GM20000 (cell line): ENCODE measurements at regions not wholly inside any gene's neighbourhood (a gene's known extent, or its start where the extent isn't known, plus 50 kb on each side); places are given as distances from the start of the nearest gene placed in this dataset.

Experiments used
- DNase-seq: peaks from one replicate; pipeline ENCODE4 v3.0.0; 2012; ENCODE audit warnings: low spot score
- TF ChIP-seq, protein P1 (sequence below): IDR thresholded peaks from 2 replicates; pipeline ENCODE4 v1.5.1; 2012; ENCODE audit warnings: mild to moderate bottlenecking, control low read depth; ENCODE audit errors: extremely low read depth, missing control alignments

DNA sequence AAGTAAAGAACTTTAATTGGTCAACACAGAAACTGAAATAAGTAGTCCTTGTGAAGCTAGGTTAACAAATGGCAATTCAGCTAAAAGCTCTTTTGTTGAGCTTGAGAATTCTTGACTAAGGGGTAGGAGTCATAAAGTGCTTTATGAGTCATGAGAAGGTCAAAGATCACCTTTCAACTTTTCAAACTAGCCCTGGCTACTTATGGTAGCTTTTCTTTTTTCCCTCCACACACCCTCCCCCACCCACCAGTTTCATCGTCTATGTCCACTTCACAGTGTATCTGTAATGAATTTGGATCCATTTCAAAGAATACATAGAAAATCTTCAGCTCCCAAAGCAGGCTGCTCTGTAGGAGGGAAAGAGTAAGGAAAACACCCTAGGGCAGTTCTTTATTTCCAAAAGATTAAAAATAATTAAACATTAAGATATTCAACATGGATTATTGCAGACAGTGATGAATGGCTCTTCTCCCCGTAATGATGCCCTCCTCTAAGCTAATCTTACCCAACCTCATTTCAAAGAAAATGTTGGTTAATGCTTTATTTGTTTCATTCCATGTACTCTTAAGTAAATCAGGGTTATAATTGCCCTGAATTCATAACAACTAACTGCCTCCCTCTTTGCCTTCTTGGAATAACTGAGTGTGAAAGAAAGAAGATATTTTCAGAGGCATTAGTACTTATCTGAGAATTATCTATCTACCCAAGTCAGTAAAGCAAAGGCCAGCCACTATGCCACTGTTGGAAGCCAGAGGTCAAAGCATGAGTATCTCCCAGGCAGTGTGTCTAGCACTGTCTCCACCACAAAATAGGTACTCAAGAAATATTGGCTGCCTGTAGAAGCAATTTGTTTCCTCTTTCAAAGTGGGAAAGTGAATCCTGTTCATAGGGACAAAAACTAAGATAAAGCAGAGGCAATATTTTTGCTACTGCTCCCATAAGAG lies 290.6 kb downstream of the PIK3R1 start:
- DNase-seq, result no peak

DNA sequence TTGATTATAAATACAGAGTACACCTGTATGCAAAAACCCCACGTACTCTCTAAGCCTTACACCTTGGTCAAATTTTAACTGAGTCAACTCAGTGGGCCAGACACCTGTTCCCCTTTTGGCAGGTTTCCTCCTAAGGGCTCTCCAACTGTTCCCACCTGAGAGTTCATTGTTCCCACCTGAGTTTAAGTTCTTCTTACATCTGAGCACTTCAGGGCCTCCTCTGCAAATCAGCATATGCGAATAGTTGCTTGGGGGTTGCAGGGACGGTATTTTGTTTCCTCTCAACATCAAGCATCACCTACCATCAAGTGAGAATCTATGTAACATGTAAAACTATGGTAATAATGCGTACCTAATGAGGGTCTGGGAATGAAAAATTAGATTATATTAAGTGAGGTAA lies 300.0 kb downstream of the PIK3R1 start:
- no peak for DNase-seq
- TF ChIP-seq, protein P1, sequence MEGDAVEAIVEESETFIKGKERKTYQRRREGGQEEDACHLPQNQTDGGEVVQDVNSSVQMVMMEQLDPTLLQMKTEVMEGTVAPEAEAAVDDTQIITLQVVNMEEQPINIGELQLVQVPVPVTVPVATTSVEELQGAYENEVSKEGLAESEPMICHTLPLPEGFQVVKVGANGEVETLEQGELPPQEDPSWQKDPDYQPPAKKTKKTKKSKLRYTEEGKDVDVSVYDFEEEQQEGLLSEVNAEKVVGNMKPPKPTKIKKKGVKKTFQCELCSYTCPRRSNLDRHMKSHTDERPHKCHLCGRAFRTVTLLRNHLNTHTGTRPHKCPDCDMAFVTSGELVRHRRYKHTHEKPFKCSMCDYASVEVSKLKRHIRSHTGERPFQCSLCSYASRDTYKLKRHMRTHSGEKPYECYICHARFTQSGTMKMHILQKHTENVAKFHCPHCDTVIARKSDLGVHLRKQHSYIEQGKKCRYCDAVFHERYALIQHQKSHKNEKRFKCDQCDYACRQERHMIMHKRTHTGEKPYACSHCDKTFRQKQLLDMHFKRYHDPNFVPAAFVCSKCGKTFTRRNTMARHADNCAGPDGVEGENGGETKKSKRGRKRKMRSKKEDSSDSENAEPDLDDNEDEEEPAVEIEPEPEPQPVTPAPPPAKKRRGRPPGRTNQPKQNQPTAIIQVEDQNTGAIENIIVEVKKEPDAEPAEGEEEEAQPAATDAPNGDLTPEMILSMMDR, result no peak

More for the DNA sequence above, 290.6 kb downstream of the PIK3R1 start:
- TF ChIP-seq, protein P1, result no peak

DNA sequence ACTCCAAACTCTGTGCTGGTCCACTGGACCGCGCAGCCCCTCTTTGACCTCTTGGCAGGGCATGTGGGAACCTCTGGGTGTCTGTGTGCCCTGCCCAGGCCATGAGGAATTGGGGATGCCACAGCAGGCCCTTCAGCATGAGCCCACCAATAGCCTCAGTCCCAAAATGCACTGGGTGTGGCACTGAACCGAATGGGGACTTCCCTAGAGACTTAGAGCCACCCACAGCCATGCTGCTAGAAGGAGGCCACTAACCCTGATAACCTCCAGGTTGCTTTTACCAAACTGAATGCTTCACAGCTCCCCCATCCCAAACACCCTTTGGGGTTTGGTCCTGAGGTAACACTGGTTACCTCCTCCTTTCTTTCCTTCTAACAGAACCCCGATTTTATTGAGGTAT lies 302.7 kb downstream of the PIK3R1 start:
- no peak for DNase-seq
- TF ChIP-seq, protein P1, result no peak

DNA sequence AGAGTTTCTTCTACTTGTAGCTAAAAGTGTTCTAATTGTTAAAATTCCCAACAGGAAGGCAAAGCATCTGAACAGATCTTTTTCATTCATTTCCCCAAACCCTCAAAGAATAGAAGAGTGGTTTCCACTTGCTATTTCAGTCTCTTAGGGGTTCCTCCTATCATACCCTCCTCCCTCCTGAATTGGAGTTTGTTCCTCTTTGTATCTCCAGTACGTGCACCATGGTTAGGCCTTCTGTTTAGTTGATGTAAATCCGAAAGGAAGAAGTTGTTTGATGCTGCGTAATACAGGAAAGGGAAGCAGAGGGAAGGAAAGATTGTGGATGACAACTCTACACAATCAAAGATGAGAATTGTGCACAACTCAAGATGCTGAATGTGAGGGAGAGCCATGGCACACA lies 303.6 kb downstream of the PIK3R1 start:
- DNase-seq, result no peak
- TF ChIP-seq, protein P1, result no peak

DNA sequence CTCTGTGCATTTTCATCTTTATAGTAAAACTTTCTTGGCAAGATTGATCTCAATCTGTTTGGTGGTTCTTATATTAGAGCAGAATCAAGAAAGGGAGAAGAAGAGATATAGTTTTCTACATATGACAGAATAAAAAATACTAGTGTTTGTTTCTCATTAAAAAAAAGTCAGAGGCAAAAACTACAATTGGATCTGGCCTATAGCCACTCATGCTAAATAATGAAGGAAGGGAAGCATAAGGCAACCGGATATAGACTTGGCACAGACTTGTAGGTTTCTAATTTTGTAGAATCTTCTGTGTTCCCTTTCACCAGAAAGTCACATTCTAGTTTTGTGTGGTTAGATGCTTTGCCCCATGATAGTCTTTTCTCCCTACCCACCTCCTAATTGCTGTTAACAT lies 306.2 kb downstream of the PIK3R1 start:
- TF ChIP-seq, protein P1, result no peak
- DNase-seq, result no peak

DNA sequence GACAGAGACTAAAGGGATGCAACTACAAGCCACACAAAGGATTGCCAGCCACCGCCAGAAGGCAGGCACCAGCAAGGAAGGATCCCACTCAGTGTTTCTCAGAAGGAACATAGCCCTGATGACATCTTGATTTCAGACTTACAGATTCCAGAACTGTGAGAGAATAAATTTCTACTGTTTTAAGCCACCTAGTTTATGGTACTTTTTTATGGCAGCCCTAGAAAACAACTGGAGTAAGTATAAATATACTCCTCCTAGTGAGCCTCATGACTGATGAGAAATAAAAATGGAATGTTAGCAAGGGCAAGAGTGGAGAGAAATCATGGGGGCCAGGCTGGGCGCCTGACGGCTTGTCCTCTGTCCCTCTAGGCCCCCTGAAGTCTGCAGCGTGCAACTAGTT lies 307.3 kb downstream of the PIK3R1 start:
- TF ChIP-seq, protein P1, result no peak
- no peak for DNase-seq

DNA sequence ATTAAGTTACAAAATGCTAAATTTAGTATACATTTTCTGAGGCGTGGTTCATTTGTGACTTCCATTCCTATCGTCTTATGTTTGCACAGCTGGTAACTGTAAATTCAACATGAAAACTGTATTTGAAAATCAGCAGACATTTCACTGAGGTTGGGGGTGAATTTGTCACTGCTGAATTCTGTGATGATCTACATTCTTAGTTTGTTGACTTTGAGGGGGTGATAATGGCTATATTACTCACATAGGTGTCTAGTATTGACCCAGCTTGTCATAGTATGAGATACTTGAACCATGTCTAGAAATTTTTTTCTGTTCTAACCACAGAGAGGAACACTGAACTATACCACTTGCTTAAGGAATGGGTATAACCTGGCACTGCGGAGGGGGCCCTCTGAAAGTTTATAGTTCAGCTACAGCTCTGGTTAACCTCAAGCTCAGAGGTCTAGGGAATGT lies 313.3 kb downstream of the PIK3R1 start:
- TF ChIP-seq, protein P1, result no peak
- no peak for DNase-seq
